Retinal pigment epithelial cell (primary cell): ENCODE measurements at regions not wholly inside any gene's neighbourhood (a gene's known extent, or its start where the extent isn't known, plus 50 kb on each side); places are given as distances from the start of the nearest gene placed in this dataset.

Experiments
- DNase-seq: peaks from one replicate; pipeline ENCODE4 v3.0.0-alpha.2; 2010; ENCODE audit warnings: low read depth
- H3K4me3 ChIP-seq: 2 replicates; pipeline ENCODE4 v1.5.1; 2011; ENCODE audit warnings: mild to moderate bottlenecking, low read length, control low read depth, moderate library complexity
- CTCF ChIP-seq: conservative IDR thresholded peaks from 2 replicates; pipeline ENCODE4 v1.5.1; 2011; ENCODE audit warnings: low read depth, low read length, control low read depth, inconsistent platforms

- TF ChIP-seq CTCF, result no peak
- H3K4me3 ChIP-seq, result no peak overlapping the region
- no peak for DNase-seq
Observed at GRCh38 chr6:17182961-17183360, 81.1 kb downstream of the STMND1 start.

GRCh38 chr6:17186925-17187324, 85.1 kb downstream of the STMND1 start:
- DNase-seq, result no peak
- no peak overlapping the region for H3K4me3 ChIP-seq

GRCh38 chr6:17193106-17193775, 87.9 kb upstream of the RBM24 start:
- DNase-seq, result no peak
- no peak for TF ChIP-seq CTCF

More at GRCh38 chr6:17186925-17187324, 85.1 kb downstream of the STMND1 start:
- no peak for TF ChIP-seq CTCF

GRCh38 chr6:17197607-17198006, 83.6 kb upstream of the RBM24 start:
- H3K4me3 ChIP-seq, result no peak overlapping the region
- no peak for DNase-seq
- no peak for TF ChIP-seq CTCF

More at GRCh38 chr6:17193106-17193775, 87.9 kb upstream of the RBM24 start:
- H3K4me3 ChIP-seq, result no peak overlapping the region

GRCh38 chr6:17200395-17200794, 80.8 kb upstream of the RBM24 start:
- peak; percentile 35 for TF ChIP-seq CTCF

GRCh38 chr6:17202526-17202925, 78.6 kb upstream of the RBM24 start:
- no peak for DNase-seq
- H3K4me3 ChIP-seq, result no peak overlapping the region
- no peak for TF ChIP-seq CTCF

More at GRCh38 chr6:17200395-17200794, 80.8 kb upstream of the RBM24 start:
- DNase-seq, result no peak
- no peak overlapping the region for H3K4me3 ChIP-seq

GRCh38 chr6:17204533-17204932, 76.6 kb upstream of the RBM24 start:
- no peak overlapping the region for H3K4me3 ChIP-seq
- no peak for DNase-seq
- TF ChIP-seq CTCF, result no peak
